ENCODE measurements at regions not wholly inside any gene's neighbourhood (a gene's known extent, or its start where the extent isn't known, plus 50 kb on each side); places are given as distances from the start of the nearest gene placed in this dataset.

DNA sequence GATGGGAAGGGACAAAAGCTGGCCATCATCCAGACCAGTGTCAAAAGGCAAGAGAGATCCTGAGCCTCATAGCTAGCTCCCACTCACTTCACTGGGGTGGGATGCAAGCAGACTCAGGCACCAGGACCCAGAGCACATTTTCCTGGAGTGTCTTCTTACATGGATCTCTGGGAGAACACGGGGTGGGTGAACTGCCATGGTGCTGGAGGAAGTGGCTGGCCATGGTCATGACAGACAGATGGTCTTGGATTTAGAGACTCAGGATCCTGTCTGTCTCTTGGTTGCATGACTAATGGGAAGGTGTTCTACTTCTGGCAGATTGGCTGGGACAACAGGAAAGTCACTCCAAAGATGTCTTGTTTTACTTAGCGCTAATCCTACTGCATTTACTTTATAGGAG, 311.5 kb downstream of the ATP23 start:
- Histone ChIP-seq H3K4me3 (no peak overlapping the region), H3K9me3 (peaks cover 0 to 8% (median 0%) of the 10 kb centered on the region in 11 donors), H3K27me3 (no peaks in the 10 kb centered on the region), H3K4me1 (peaks cover 7 to 17% (median 13%) of the 10 kb centered on the region in 9 donors), H3K27ac (no peak overlapping the region), H3K36me3 (no peaks in the 10 kb centered on the region)
- WGBS, 2 donors, result 90% methylated on average over 2 of the region's 2 CpGs
- intact Hi-C loops (cut with DNase I), result no loop called here
- ATAC-seq, result no peak
- no peak for DNase-seq
- TF ChIP-seq, protein P1, sequence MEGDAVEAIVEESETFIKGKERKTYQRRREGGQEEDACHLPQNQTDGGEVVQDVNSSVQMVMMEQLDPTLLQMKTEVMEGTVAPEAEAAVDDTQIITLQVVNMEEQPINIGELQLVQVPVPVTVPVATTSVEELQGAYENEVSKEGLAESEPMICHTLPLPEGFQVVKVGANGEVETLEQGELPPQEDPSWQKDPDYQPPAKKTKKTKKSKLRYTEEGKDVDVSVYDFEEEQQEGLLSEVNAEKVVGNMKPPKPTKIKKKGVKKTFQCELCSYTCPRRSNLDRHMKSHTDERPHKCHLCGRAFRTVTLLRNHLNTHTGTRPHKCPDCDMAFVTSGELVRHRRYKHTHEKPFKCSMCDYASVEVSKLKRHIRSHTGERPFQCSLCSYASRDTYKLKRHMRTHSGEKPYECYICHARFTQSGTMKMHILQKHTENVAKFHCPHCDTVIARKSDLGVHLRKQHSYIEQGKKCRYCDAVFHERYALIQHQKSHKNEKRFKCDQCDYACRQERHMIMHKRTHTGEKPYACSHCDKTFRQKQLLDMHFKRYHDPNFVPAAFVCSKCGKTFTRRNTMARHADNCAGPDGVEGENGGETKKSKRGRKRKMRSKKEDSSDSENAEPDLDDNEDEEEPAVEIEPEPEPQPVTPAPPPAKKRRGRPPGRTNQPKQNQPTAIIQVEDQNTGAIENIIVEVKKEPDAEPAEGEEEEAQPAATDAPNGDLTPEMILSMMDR (IDR thresholded peaks at IDR 0.05), result no peak

DNA sequence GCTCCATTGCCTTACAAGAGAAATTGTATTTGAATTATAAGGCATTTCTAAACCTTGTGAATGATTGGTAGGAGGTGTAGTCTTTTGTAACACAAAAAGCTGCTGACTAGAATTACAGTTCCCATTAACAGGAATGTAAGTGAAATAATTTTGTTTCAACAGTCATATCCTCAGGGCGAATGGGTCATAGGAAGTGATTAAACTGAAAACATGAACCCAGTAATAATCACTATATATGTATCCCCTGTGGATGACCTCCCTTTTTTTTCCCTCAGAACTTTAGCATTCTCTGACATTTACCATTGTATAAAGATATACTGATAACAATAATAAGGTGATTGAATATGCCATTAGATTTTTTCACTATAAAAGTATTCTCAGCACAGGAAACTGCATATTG, 312.3 kb downstream of the ATP23 start:
- H3K4me1 ChIP-seq, result peaks cover 7 to 17% (median 13%) of the 10 kb centered on the region in 9 donors
- ATAC-seq, result no peak

DNA sequence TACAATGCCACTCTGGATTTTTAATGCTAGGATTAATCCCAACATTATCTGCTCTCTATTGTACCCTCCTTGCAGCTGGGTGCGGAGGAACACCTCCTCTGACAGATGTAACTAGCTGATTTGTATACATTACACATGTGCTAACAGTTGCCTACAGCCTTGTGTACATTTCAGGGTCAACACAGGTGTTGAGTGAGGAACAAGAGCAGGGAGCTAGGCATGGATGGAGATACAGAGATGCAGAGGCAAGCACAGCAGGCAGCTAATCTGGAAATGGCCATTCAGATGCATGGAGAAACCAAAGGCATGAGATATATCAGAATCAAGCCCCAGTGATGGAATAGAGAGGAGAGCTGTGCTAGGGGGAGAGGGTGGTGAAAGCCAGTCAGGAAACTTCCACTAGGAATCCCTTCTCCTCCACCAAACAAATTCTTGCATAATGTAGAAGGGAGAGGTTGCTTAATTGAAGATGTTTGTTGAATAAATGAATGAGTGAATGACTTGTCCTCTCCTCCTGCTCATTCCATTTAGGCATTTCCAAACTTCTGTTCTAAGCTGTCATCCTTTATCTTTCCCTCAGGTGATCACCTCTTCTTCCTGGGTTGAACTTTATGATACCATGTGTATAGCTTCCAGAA, 313.2 kb downstream of the ATP23 start:
- Histone ChIP-seq H3K9me3 (peaks cover 0 to 9% (median 0%) of the 10 kb centered on the region in 11 donors), H3K36me3 (no peaks in the 10 kb centered on the region), H3K4me1 (peaks cover 7 to 13% (median 10%) of the 10 kb centered on the region in 9 donors), H3K27ac (no peak overlapping the region), H3K27me3 (no peaks in the 10 kb centered on the region), H3K4me3 (no peak overlapping the region)
- DNase-seq (no peak), ATAC-seq (no peak)
- intact Hi-C loops (cut with DNase I), result no loop called here
- TF ChIP-seq, protein P1 (IDR thresholded peaks at IDR 0.05), result no peak
- 94 to 97% methylated on average over 1 of the region's 1 CpG for WGBS, 2 donors

More for the DNA sequence above, 312.3 kb downstream of the ATP23 start:
- Histone ChIP-seq H3K27me3 (no peaks in the 10 kb centered on the region), H3K27ac (no peak overlapping the region), H3K36me3 (no peaks in the 10 kb centered on the region), H3K9me3 (peaks cover 0 to 9% (median 0%) of the 10 kb centered on the region in 11 donors), H3K4me3 (no peak overlapping the region)
- intact Hi-C loops (cut with DNase I), result no loop called here
- no peak for DNase-seq
- TF ChIP-seq, protein P1 (IDR thresholded peaks at IDR 0.05), result no peak
- WGBS, 2 donors, result 75 to 79% methylated on average over 1 of the region's 1 CpG

DNA sequence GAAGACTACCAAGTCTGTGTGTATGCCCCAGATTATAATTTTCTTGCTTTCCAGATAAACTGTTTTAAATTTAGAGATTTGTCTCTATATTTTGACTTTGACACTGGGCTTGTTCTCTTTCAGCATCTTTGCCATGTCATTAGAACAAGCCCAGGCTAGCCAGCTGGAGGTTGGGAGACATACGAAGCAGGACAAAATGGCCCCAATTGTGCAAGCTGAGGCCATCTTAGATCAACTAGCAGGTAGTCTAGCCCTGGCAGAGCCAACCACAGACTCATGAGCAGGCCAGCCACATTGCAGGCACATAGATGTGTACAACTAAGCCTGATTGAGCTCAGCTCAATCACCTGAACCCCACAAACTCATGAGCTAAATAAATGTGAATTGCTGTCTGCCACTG, 321.4 kb downstream of the ATP23 start:
- H3K27ac ChIP-seq, result no peak overlapping the region
- H3K4me3 ChIP-seq, result no peak overlapping the region
- H3K27me3 ChIP-seq, result no peaks in the 10 kb centered on the region
- no peak for DNase-seq
- H3K36me3 ChIP-seq, result no peaks in the 10 kb centered on the region
- H3K9me3 ChIP-seq, result peaks cover 0 to 3% (median 0%) of the 10 kb centered on the region in 11 donors
- TF ChIP-seq, protein P1 (IDR thresholded peaks at IDR 0.05), result no peak
- peaks cover 0 to 3% (median 0%) of the 10 kb centered on the region in 9 donors for H3K4me1 ChIP-seq
- 93 to 97% methylated on average over 1 of the region's 1 CpG for WGBS, 2 donors
- intact Hi-C loops (cut with DNase I), result no loop called here
- no peak for ATAC-seq
